GM23338 (cell line): ENCODE measurements at regions not wholly inside any gene's neighbourhood (a gene's known extent, or its start where the extent isn't known, plus 50 kb on each side); places are given as distances from the start of the nearest gene placed in this dataset.

ENCODE experiments used
- ATAC-seq: fragments of 200-7000 bp; cut with Tn5 transposase; 3 replicates; pipeline ENCODE4 v1.9.1; 2020
- DNase-seq: peaks from one replicate; pipeline ENCODE4 v3.0.0-alpha.2; 2015; ENCODE audit warnings: low spot score
- H2AFZ ChIP-seq: fragments of 200-600 bp; sonication (generic); 2 replicates; pipeline ENCODE4 v1.8.0; 2016; ENCODE audit warnings: antibody characterized with exemption, mild to moderate bottlenecking, moderate library complexity
- H3F3A ChIP-seq: fragments of 200-600 bp; sonication (generic); replicated peaks from 2 replicates; pipeline ENCODE4 v1.8.0; 2017; ENCODE audit warnings: antibody characterized with exemption, mixed run types, low read depth
- H3K27ac ChIP-seq: fragments of 200-600 bp; sonication (generic); 2 replicates; pipeline ENCODE4 v1.6.1; 2016; ENCODE audit warnings: low read depth
- H3K27me3 ChIP-seq: fragments of 200-600 bp; sonication (generic); 2 replicates; pipeline ENCODE4 v1.8.0; 2016; ENCODE audit warnings: mild to moderate bottlenecking, mixed run types, moderate library complexity; ENCODE audit not compliant: insufficient read depth
- H3K36me3 ChIP-seq: fragments of 200-600 bp; sonication (generic); 2 replicates; pipeline ENCODE4 v1.8.0; 2016; ENCODE audit warnings: mild to moderate bottlenecking; ENCODE audit not compliant: insufficient read depth
- H3K4me1 ChIP-seq: fragments of 200-600 bp; sonication (generic); 2 replicates; pipeline ENCODE4 v1.8.0; 2016; ENCODE audit warnings: mild to moderate bottlenecking, moderate library complexity; ENCODE audit not compliant: insufficient read depth
- H3K4me2 ChIP-seq: fragments of 200-600 bp; sonication (generic); 2 replicates; pipeline ENCODE4 v1.7.1; 2017; ENCODE audit warnings: mixed run types
- H3K4me3 ChIP-seq: fragments of 200-600 bp; sonication (generic); 2 replicates; pipeline ENCODE4 v1.6.1; 2016; ENCODE audit warnings: mixed run types
- H3K79me2 ChIP-seq: fragments of 200-600 bp; sonication (generic); replicated peaks from 2 replicates; pipeline ENCODE4 v1.8.0; 2017; ENCODE audit warnings: mild to moderate bottlenecking; ENCODE audit not compliant: insufficient read depth
- H3K9me2 ChIP-seq: fragments of 200-600 bp; sonication (generic); 2 replicates; pipeline ENCODE4 v1.8.0; 2017; ENCODE audit not compliant: insufficient read depth
- H4K20me1 ChIP-seq: fragments of 200-600 bp; sonication (generic); replicated peaks from 2 replicates; pipeline ENCODE4 v1.8.0; 2017; ENCODE audit warnings: mild to moderate bottlenecking; ENCODE audit not compliant: insufficient read depth
- H3K27ac Mint-ChIP-seq: 2 replicates; pipeline ENCODE4 v1.8.0; 2020; ENCODE audit warnings: inconsistent platforms, mild to moderate bottlenecking, moderate library complexity, mixed read lengths
- H3K27me3 Mint-ChIP-seq: 3 replicates; pipeline ENCODE4 v1.8.0; 2022; ENCODE audit warnings: low read depth, mild to moderate bottlenecking, moderate library complexity, mixed read lengths, inconsistent platforms; ENCODE audit not compliant: insufficient read depth, poor library complexity
- H3K36me3 Mint-ChIP-seq: 3 replicates; pipeline ENCODE4 v1.8.0; 2021; ENCODE audit warnings: low read depth, mild to moderate bottlenecking, inconsistent platforms, moderate library complexity, mixed read lengths
- H3K4me1 Mint-ChIP-seq: 3 replicates; pipeline ENCODE4 v1.8.0; 2020; ENCODE audit warnings: mild to moderate bottlenecking, inconsistent platforms, mixed read lengths
- H3K4me3 Mint-ChIP-seq: 3 replicates; pipeline ENCODE4 v1.8.0; 2021; ENCODE audit warnings: moderate library complexity, mild to moderate bottlenecking, inconsistent platforms, mixed read lengths
- H3K9me3 Mint-ChIP-seq: 3 replicates; pipeline ENCODE4 v1.8.0; 2020; ENCODE audit warnings: moderate library complexity, mild to moderate bottlenecking, inconsistent platforms, mixed read lengths
- CREB1 ChIP-seq: fragments of 250-450 bp; sonication (Bioruptor Pico); IDR thresholded peaks from 2 replicates; pipeline ENCODE4 v1.5.0; 2020; ENCODE audit warnings: low read depth, mild to moderate bottlenecking, moderate library complexity
- CTCF ChIP-seq, 2 experiments: fragments of 200-600 bp in 1 of 2; sonication (generic) in 1 of 2; conservative IDR thresholded peaks; 2 replicates each; pipeline versions ENCODE4 v1.5.1 to v1.6.1; 2016 to 2017; ENCODE audit warnings: antibody characterized with exemption in 2 of 2, low read depth in 2 of 2, mild to moderate bottlenecking in 2 of 2, moderate library complexity in 1 of 2
- ETS1 ChIP-seq: IDR thresholded peaks from 2 replicates; pipeline ENCODE4 v1.6.1; 2016; ENCODE audit warnings: antibody characterized with exemption
- EZH2 ChIP-seq: fragments of 200-600 bp; sonication (generic); IDR thresholded peaks from one replicate; pipeline ENCODE4 v1.8.0; 2017; ENCODE audit warnings: antibody characterized with exemption, mild to moderate bottlenecking, low read depth; ENCODE audit not compliant: unreplicated experiment
- EZH2phosphoT487 ChIP-seq: fragments of 200-600 bp; sonication (generic); IDR thresholded peaks from one replicate; pipeline ENCODE4 v1.8.1; 2018; ENCODE audit warnings: antibody characterized with exemption; ENCODE audit not compliant: unreplicated experiment
- JUNB ChIP-seq: IDR thresholded peaks from one replicate; pipeline ENCODE4 v1.6.1; 2016; ENCODE audit warnings: antibody characterized with exemption; ENCODE audit not compliant: unreplicated experiment
- NANOG ChIP-seq: IDR thresholded peaks from 2 replicates; pipeline ENCODE4 v1.6.1; 2016; ENCODE audit warnings: antibody characterized with exemption, borderline replicate concordance
- POLR2AphosphoS5 ChIP-seq: IDR thresholded peaks from 2 replicates; pipeline ENCODE4 v1.6.1; 2016; ENCODE audit warnings: antibody characterized with exemption, low read depth
- STAT1 ChIP-seq: IDR thresholded peaks from one replicate; pipeline ENCODE4 v1.6.1; 2016; ENCODE audit warnings: antibody characterized with exemption; ENCODE audit not compliant: unreplicated experiment
- ZNF114 ChIP-seq: fragments of 250-450 bp; sonication (Bioruptor Pico); IDR thresholded peaks from 2 replicates; pipeline ENCODE4 v1.5.0; 2020; ENCODE audit warnings: mild to moderate bottlenecking, moderate library complexity
- ZNF331 ChIP-seq: fragments of 250-450 bp; sonication (Bioruptor Pico); IDR thresholded peaks from 2 replicates; pipeline ENCODE4 v1.5.0; 2020; ENCODE audit warnings: low read depth, mild to moderate bottlenecking, moderate library complexity
- TF ChIP-seq, protein P1 (sequence below): IDR thresholded peaks from one replicate; pipeline ENCODE4 v1.6.1; 2018; ENCODE audit warnings: antibody characterized with exemption; ENCODE audit not compliant: unreplicated experiment

- Histone ChIP-seq H3K79me2 (no peaks in the 10 kb centered on the region; the same call in 1 of the 2 replicates), H3K4me3 (no peak overlapping the region), H3K9me2 (no peaks in the 10 kb centered on the region), H2AFZ (no peak overlapping the region), H3K27ac (no peak overlapping the region), H3K36me3 (no peaks in the 10 kb centered on the region), H4K20me1 (no peaks in the 10 kb centered on the region), H3K4me2 (no peak overlapping the region), H3K4me1 (peaks cover 5% of the 10 kb centered on the region; the same call in 1 of the 2 replicates), H3F3A (no peaks in the 10 kb centered on the region), H3K27me3 (no peaks in the 10 kb centered on the region)
- peaks cover 2% of the 10 kb centered on the region; the same call in 1 of the 3 replicates for H3K36me3 Mint-ChIP-seq
- 0 out of 3 replicates have a peak, but pooled peaks cover 4% of the 10 kb centered on the region for H3K4me1 Mint-ChIP-seq
- no peak overlapping the region for H3K27ac Mint-ChIP-seq
- no peak for DNase-seq
- no peak for TF ChIP-seq ETS1
- no peak for TF ChIP-seq STAT1
- no peak for TF ChIP-seq JUNB
- no peak for TF ChIP-seq NANOG
- no peak for TF ChIP-seq ZNF114 (CRISPR knock-in tag)
- no peak for TF ChIP-seq EZH2
- TF ChIP-seq, protein P1, sequence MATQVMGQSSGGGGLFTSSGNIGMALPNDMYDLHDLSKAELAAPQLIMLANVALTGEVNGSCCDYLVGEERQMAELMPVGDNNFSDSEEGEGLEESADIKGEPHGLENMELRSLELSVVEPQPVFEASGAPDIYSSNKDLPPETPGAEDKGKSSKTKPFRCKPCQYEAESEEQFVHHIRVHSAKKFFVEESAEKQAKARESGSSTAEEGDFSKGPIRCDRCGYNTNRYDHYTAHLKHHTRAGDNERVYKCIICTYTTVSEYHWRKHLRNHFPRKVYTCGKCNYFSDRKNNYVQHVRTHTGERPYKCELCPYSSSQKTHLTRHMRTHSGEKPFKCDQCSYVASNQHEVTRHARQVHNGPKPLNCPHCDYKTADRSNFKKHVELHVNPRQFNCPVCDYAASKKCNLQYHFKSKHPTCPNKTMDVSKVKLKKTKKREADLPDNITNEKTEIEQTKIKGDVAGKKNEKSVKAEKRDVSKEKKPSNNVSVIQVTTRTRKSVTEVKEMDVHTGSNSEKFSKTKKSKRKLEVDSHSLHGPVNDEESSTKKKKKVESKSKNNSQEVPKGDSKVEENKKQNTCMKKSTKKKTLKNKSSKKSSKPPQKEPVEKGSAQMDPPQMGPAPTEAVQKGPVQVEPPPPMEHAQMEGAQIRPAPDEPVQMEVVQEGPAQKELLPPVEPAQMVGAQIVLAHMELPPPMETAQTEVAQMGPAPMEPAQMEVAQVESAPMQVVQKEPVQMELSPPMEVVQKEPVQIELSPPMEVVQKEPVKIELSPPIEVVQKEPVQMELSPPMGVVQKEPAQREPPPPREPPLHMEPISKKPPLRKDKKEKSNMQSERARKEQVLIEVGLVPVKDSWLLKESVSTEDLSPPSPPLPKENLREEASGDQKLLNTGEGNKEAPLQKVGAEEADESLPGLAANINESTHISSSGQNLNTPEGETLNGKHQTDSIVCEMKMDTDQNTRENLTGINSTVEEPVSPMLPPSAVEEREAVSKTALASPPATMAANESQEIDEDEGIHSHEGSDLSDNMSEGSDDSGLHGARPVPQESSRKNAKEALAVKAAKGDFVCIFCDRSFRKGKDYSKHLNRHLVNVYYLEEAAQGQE = no peak
- no peak for TF ChIP-seq ZNF331 (CRISPR knock-in tag)
- TF ChIP-seq POLR2AphosphoS5 = no peak
- no peak for TF ChIP-seq CREB1 (CRISPR knock-in tag)
- no peak for TF ChIP-seq CTCF (conservative IDR thresholded peaks at IDR 0.05; ENCODE audit: low read depth in 2 of 2)
- no peak for TF ChIP-seq EZH2phosphoT487
- ATAC-seq = no peak
- peaks cover 3% of the 10 kb centered on the region for H3K27me3 Mint-ChIP-seq
- H3K4me3 Mint-ChIP-seq = no peak overlapping the region
- peaks cover 3% of the 10 kb centered on the region; the same call in 2 of the 3 replicates for H3K9me3 Mint-ChIP-seq
Measured at GRCh38 chr13:99029576-99029975, 51.7 kb upstream of the DOCK9 start.
